Transverse colon (tissue), 4 donors: ENCODE measurements at regions not wholly inside any gene's neighbourhood (a gene's known extent, or its start where the extent isn't known, plus 50 kb on each side); places are given as distances from the start of the nearest gene placed in this dataset.

ENCODE experiments used
- DNase-seq: peaks from one replicate; pipeline ENCODE4 v3.0.0-alpha.2; 2019
- H3K27ac ChIP-seq, 4 donors: fragments of 200-600 bp; sonication (generic); 2 replicates each; pipeline ENCODE4 v1.5.1; 2016 to 2018; ENCODE audit warnings: inconsistent platforms in 4 of 4
- H3K27me3 ChIP-seq: fragments of 200-600 bp; sonication (generic); 2 replicates; pipeline ENCODE4 v1.5.1; 2017; ENCODE audit warnings: inconsistent platforms
- H3K36me3 ChIP-seq, 4 donors: fragments of 200-600 bp; sonication (generic); 2 replicates each; pipeline ENCODE4 v1.5.1; 2017 to 2019; ENCODE audit warnings: inconsistent platforms in 4 of 4
- H3K4me1 ChIP-seq, 4 donors: fragments of 200-600 bp; sonication (generic); 2 replicates each; pipeline ENCODE4 v1.5.1; 2017 to 2020; ENCODE audit warnings: inconsistent platforms in 4 of 4
- H3K4me3 ChIP-seq, 4 donors: fragments of 200-600 bp; sonication (generic); 1 replicate in 1 of 4; 2 replicates in 3 of 4; pipeline versions ENCODE4 v1.5.1 to v1.6.1; 2017 to 2019; ENCODE audit warnings: inconsistent platforms in 4 of 4
- H3K9me3 ChIP-seq, 2 donors: fragments of 200-600 bp; sonication (generic); 2 replicates each; pipeline ENCODE4 v1.5.1; 2017 to 2019; ENCODE audit warnings: inconsistent platforms in 2 of 2
- CTCF ChIP-seq, 5 experiments: fragments of 200-600 bp in 3 of 5; fragments of 450-650 bp in 2 of 5; sonication (generic) in 3 of 5; IDR thresholded peaks; 1 replicate in 2 of 5; 2 replicates in 3 of 5; pipeline ENCODE4 v1.5.1; 2016 to 2017; ENCODE audit warnings: antibody characterized with exemption in 5 of 5, inconsistent platforms in 3 of 5, mild to moderate bottlenecking in 2 of 5, moderate library complexity in 1 of 5
- EP300 ChIP-seq: sonication (generic); formaldehyde crosslinking; IDR thresholded peaks from one replicate; pipeline ENCODE4 v1.6.1; 2017; ENCODE audit warnings: antibody characterized with exemption, low read depth
- POLR2A ChIP-seq: fragments of 450-650 bp; IDR thresholded peaks from one replicate; pipeline ENCODE4 v1.6.1; 2016; ENCODE audit warnings: antibody characterized with exemption, mild to moderate bottlenecking, moderate library complexity
- POLR2AphosphoS5 ChIP-seq, 3 donors: sonication (generic); formaldehyde crosslinking; IDR thresholded peaks; one replicate each; pipeline ENCODE4 v1.6.1; 2016; ENCODE audit warnings: antibody characterized with exemption in 3 of 3
- WGBS, 2 donors: methylation state at CpG; one replicate each; pipeline ENCODE4 v1.1.5; 2018; ENCODE audit warnings: low coverage in 1 of 2; 5-methylcytosine and 5-hydroxymethylcytosine counted together
- in situ Hi-C, 4 donors: fragments of 200-750 bp; cut with MboI; loops; one replicate each; pipeline versions ENCODE4 v1.15.0 to v1.15.1; 2017; ENCODE audit warnings: low sequenced_read_pairs in 3 of 4, low pct_ligation_motif_present in 1 of 4, low pct_unique_long_range_greater_than_20kb in 1 of 4
- intact Hi-C: fragments of 100-400 bp; cut with DNase I; formaldehyde crosslinking; loops from one replicate; pipeline ENCODE4 v1.15.1; 2023; ENCODE audit warnings: low total_unique reads

GRCh38 chr5:12695651-12696050 is 791.4 kb upstream of the CTNND2 start:
- H3K36me3 ChIP-seq: no peaks in the 10 kb centered on the region
- H3K9me3 ChIP-seq: no peaks in the 10 kb centered on the region
- H3K4me1 ChIP-seq: no peaks in the 10 kb centered on the region
- WGBS, 2 donors: 75 to 84% methylated on average over 1 of the region's 1 CpG
- intact Hi-C loops: no loop called here
- in situ Hi-C loops: no loop called here
- H3K4me3 ChIP-seq: no peak overlapping the region
- no peaks in the 10 kb centered on the region for H3K27me3 ChIP-seq
- H3K27ac ChIP-seq: no peak overlapping the region
- TF ChIP-seq POLR2AphosphoS5 (IDR thresholded peaks at IDR 0.05) (no peak), EP300 (no peak)
- DNase-seq: no peak

DNA sequence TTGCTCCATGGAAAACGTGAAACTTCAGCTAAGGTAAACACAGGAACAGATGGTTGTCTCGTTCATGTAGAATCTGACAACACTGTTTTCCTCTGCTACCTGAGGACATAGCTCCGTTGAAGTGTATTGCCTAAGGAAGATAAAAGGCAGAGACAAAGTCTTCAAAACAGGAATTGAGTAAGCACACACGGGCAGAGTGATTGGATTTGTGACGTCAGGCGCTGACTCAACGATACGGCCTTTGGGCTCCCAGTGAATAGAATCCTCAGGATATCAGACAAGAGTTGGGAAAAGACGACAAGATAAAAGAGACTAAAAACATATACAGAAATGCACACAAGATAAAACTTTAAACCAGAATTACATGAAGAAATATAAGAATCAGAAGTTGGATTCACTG is 787.1 kb upstream of the CTNND2 start:
- H3K4me3 ChIP-seq: no peak overlapping the region
- H3K36me3 ChIP-seq: no peaks in the 10 kb centered on the region
- 39 to 52% methylated on average over 5 to 9 of the region's 9 CpGs for WGBS, 2 donors
- intact Hi-C loops: no loop called here
- no peaks in the 10 kb centered on the region for H3K4me1 ChIP-seq
- H3K27ac ChIP-seq: no peak overlapping the region
- no peaks in the 10 kb centered on the region for H3K27me3 ChIP-seq
- DNase-seq: no peak
- TF ChIP-seq CTCF (IDR thresholded peaks at IDR 0.05): no peak
- no peak for TF ChIP-seq EP300
- TF ChIP-seq POLR2A: no peak
- TF ChIP-seq POLR2AphosphoS5 (IDR thresholded peaks at IDR 0.05): no peak
- H3K9me3 ChIP-seq: no peaks in the 10 kb centered on the region
- in situ Hi-C loops: no loop called here

GRCh38 chr5:12690361-12690760 is 786.1 kb upstream of the CTNND2 start:
- no peaks in the 10 kb centered on the region for H3K27me3 ChIP-seq
- WGBS, 2 donors: 36 to 45% methylated on average over 2 of the region's 2 CpGs
- H3K4me1 ChIP-seq: no peaks in the 10 kb centered on the region
- intact Hi-C loops (no loop called here), in situ Hi-C loops (no loop called here)
- H3K9me3 ChIP-seq: no peaks in the 10 kb centered on the region
- no peaks in the 10 kb centered on the region for H3K36me3 ChIP-seq
- no peak overlapping the region for H3K4me3 ChIP-seq
- no peak overlapping the region for H3K27ac ChIP-seq
- TF ChIP-seq CTCF (IDR thresholded peaks at IDR 0.05) (no peak), POLR2A (no peak), EP300 (no peak), POLR2AphosphoS5 (IDR thresholded peaks at IDR 0.05) (no peak)
- no peak for DNase-seq

GRCh38 chr5:12683249-12683648 is 779.0 kb upstream of the CTNND2 start:
- no peak overlapping the region for H3K27ac ChIP-seq
- no peak for DNase-seq
- H3K4me1 ChIP-seq: no peaks in the 10 kb centered on the region
- H3K36me3 ChIP-seq: no peaks in the 10 kb centered on the region
- H3K27me3 ChIP-seq: no peaks in the 10 kb centered on the region
- no peak for TF ChIP-seq POLR2AphosphoS5 (IDR thresholded peaks at IDR 0.05)
- no peak for TF ChIP-seq EP300
- TF ChIP-seq POLR2A: no peak
- no peak for TF ChIP-seq CTCF (IDR thresholded peaks at IDR 0.05)
- H3K9me3 ChIP-seq: no peaks in the 10 kb centered on the region
- H3K4me3 ChIP-seq: no peak overlapping the region
- 72% methylated on average over 3 of the region's 3 CpGs; no CpG with 5 or more reads in 1 of the 2 donors for WGBS, 2 donors
- in situ Hi-C loops (no loop called here), intact Hi-C loops (no loop called here)

- H3K27me3 ChIP-seq: no peaks in the 10 kb centered on the region
- H3K27ac ChIP-seq: no peak overlapping the region
- H3K4me3 ChIP-seq: no peak overlapping the region
- H3K36me3 ChIP-seq: no peaks in the 10 kb centered on the region
- in situ Hi-C loops (no loop called here), intact Hi-C loops (no loop called here)
- H3K9me3 ChIP-seq: no peaks in the 10 kb centered on the region
- no peaks in the 10 kb centered on the region for H3K4me1 ChIP-seq
- no peak for DNase-seq
- TF ChIP-seq POLR2AphosphoS5 (IDR thresholded peaks at IDR 0.05) (no peak), CTCF (IDR thresholded peaks at IDR 0.05) (no peak), POLR2A (no peak), EP300 (no peak)
These were observed 775.5 kb upstream of the CTNND2 start for GRCh38 chr5:12679731-12680130.
